HCT116 (cell line): ENCODE measurements at regions not wholly inside any gene's neighbourhood (a gene's known extent, or its start where the extent isn't known, plus 50 kb on each side); places are given as distances from the start of the nearest gene placed in this dataset.

ENCODE experiments used
- ATAC-seq: fragments of 200-7000 bp; cut with Tn5 transposase; 2 replicates; pipeline ENCODE4 v1.9.1; 2020; ENCODE audit warnings: mild to moderate bottlenecking, moderate library complexity
- BruUV-seq: library from RNA; stranded (reverse); fragments of 400-500 nt; replicated peaks from 2 replicates; lab custom pipeline; 2021; lab: Mats Ljungman, UMichigan
- CTCF ChIA-PET: fragments of 300-600 bp; sonication (Branson Sonifier 250); formaldehyde crosslinking; loops from one replicate; lab custom pipeline; 2021; ENCODE audit warnings: antibody characterized with exemption; lab: Charles Lee
- POLR2A ChIA-PET: fragments of 300-600, 350-600 bp; sonication (Branson Sonifier 250); formaldehyde crosslinking; loops from one replicate; lab custom pipeline; 2021; ENCODE audit warnings: antibody characterized with exemption; lab: Charles Lee
- RAD21 ChIA-PET, 2 experiments: fragments of 300-600 bp; sonication (Branson Sonifier 250); formaldehyde crosslinking; loops; one replicate each; lab custom pipeline; 2023; ENCODE audit warnings: low total read pairs in 2 of 2; ENCODE audit not compliant: uncharacterized antibody in 2 of 2, unreplicated experiment in 2 of 2, low non-redundant PET in 1 of 2; lab: Charles Lee
- DNase-seq: peaks from one replicate; pipeline ENCODE4 v3.0.0-alpha.2; 2010; ENCODE audit warnings: low read depth, low spot score
- H2AFZ ChIP-seq: fragments of 200-600 bp; shearing (Covaris generic), sonication (generic); 2 replicates; pipeline ENCODE4 v1.6.1; 2017; ENCODE audit warnings: low read depth, mixed run types, mixed read lengths, antibody characterized with exemption, low read length; ENCODE audit not compliant: poor library complexity, severe bottlenecking
- H3K27ac ChIP-seq: 2 replicates; pipeline ENCODE4 v1.5.1; 2012; ENCODE audit warnings: low read depth, low read length
- H3K27me3 ChIP-seq: fragments of 200-600 bp; sonication (generic); 2 replicates; pipeline ENCODE4 v1.6.1; 2016; ENCODE audit warnings: mixed run types, low read length, mixed read lengths; ENCODE audit not compliant: insufficient read depth
- H3K36me3 ChIP-seq, 2 experiments: fragments of 200-500 bp in 1 of 2; fragments of 200-600 bp in 1 of 2; sonication (Bioruptor generic) in 1 of 2; sonication (generic) in 1 of 2; 2 replicates each; pipeline versions ENCODE4 v1.5.1 to v1.6.1; 2014 to 2016; ENCODE audit warnings: low read length in 2 of 2, inconsistent platforms in 1 of 2, mixed read lengths in 1 of 2, mixed run types in 1 of 2; ENCODE audit not compliant: insufficient read depth in 2 of 2, control insufficient read depth in 1 of 2
- H3K4me1 ChIP-seq, 2 experiments: fragments of 200-600 bp in 1 of 2; sonication (generic) in 1 of 2; 2 replicates each; pipeline versions ENCODE4 v1.5.1 to v1.6.1; 2012 to 2017; ENCODE audit warnings: low read length in 2 of 2, inconsistent platforms in 1 of 2, mild to moderate bottlenecking in 1 of 2, mixed read lengths in 1 of 2, mixed run types in 1 of 2, moderate library complexity in 1 of 2; ENCODE audit not compliant: insufficient read depth in 2 of 2, control insufficient read depth in 1 of 2
- H3K4me2 ChIP-seq: fragments of 200-600 bp; sonication (generic); 2 replicates; pipeline ENCODE4 v1.6.1; 2017; ENCODE audit warnings: mixed run types, low read length, mixed read lengths
- H3K4me3 ChIP-seq, 2 experiments: fragments of 200-600 bp in 1 of 2; sonication (generic) in 1 of 2; replicated peaks in 1 of 2; 2 replicates each; pipeline ENCODE4 v1.5.1; 2011 to 2016; ENCODE audit warnings: low read length in 2 of 2, control low read depth in 1 of 2, low read depth in 1 of 2, mild to moderate bottlenecking in 1 of 2, mixed read lengths in 1 of 2, mixed run types in 1 of 2
- H3K79me2 ChIP-seq: fragments of 200-600 bp; sonication (generic); 2 replicates; pipeline ENCODE4 v1.6.1; 2017; ENCODE audit warnings: mild to moderate bottlenecking, mixed run types, low read length, moderate library complexity, mixed read lengths; ENCODE audit not compliant: insufficient read depth
- H3K9ac ChIP-seq: fragments of 200-600 bp; sonication (generic); 2 replicates; pipeline ENCODE4 v1.6.1; 2016; ENCODE audit warnings: low read length, mixed read lengths
- H3K9me2 ChIP-seq: fragments of 200-600 bp; sonication (generic), shearing (Covaris generic); 2 replicates; pipeline ENCODE4 v1.6.1; 2017; ENCODE audit warnings: mixed run types, mild to moderate bottlenecking, moderate library complexity; ENCODE audit not compliant: insufficient read depth
- H3K9me3 ChIP-seq, 2 experiments: fragments of 200-500 bp in 1 of 2; fragments of 200-600 bp in 1 of 2; sonication (Bioruptor generic) in 1 of 2; sonication (generic) in 1 of 2; 2 replicates each; pipeline ENCODE4 v1.6.1; 2014 to 2017; ENCODE audit warnings: low read length in 2 of 2, mixed read lengths in 2 of 2, inconsistent platforms in 1 of 2, low read depth in 1 of 2, mild to moderate bottlenecking in 1 of 2, mixed run types in 1 of 2, moderate library complexity in 1 of 2; ENCODE audit not compliant: control insufficient read depth in 1 of 2, insufficient read depth in 1 of 2
- H4K20me1 ChIP-seq: fragments of 200-600 bp; sonication (generic), shearing (Covaris generic); 2 replicates; pipeline ENCODE4 v1.6.1; 2017; ENCODE audit warnings: mixed run types, mild to moderate bottlenecking, moderate library complexity; ENCODE audit not compliant: insufficient read depth
- CEBPB ChIP-seq: IDR thresholded peaks from 2 replicates; pipeline ENCODE4 v1.6.1; 2012; ENCODE audit warnings: low read depth
- EZH2 ChIP-seq: fragments of 200-600 bp; sonication (generic); IDR thresholded peaks from 2 replicates; pipeline ENCODE4 v1.6.1; 2017; ENCODE audit warnings: antibody characterized with exemption, mixed run types
- EZH2phosphoT487 ChIP-seq: fragments of 200-600 bp; IDR thresholded peaks from 2 replicates; pipeline ENCODE4 v1.6.1; 2018; ENCODE audit warnings: antibody characterized with exemption, borderline replicate concordance
- FOSL1 ChIP-seq: IDR thresholded peaks from 2 replicates; pipeline ENCODE4 v1.6.1; 2012; ENCODE audit warnings: low read depth
- POLR2A ChIP-seq: IDR thresholded peaks from 2 replicates; pipeline ENCODE4 v1.7.0; 2011; ENCODE audit warnings: borderline replicate concordance; ENCODE audit not compliant: insufficient read depth, insufficient read length; ENCODE audit errors: extremely low read depth
- RAD21 ChIP-seq: IDR thresholded peaks from 2 replicates; pipeline ENCODE4 v1.6.1; 2012; ENCODE audit warnings: low read depth, mild to moderate bottlenecking
- SIN3A ChIP-seq: IDR thresholded peaks from 2 replicates; pipeline ENCODE4 v1.6.1; 2012; ENCODE audit warnings: low read depth
- SP1 ChIP-seq: IDR thresholded peaks from 2 replicates; pipeline ENCODE4 v1.6.1; 2012; ENCODE audit warnings: low read depth
- TCF7L2 ChIP-seq: IDR thresholded peaks from 2 replicates; pipeline ENCODE4 v1.7.0; 2011; ENCODE audit warnings: borderline replicate concordance, inconsistent platforms; ENCODE audit not compliant: insufficient read depth, insufficient read length; ENCODE audit errors: extremely low read depth
- YY1 ChIP-seq: IDR thresholded peaks from 2 replicates; pipeline ENCODE4 v1.6.1; 2011; ENCODE audit warnings: low read length, low read depth, moderate library complexity, mild to moderate bottlenecking; ENCODE audit not compliant: insufficient replicate concordance; ENCODE audit errors: extremely low read depth
- ZFX ChIP-seq: fragments of 450-650 bp; IDR thresholded peaks from 2 replicates; pipeline ENCODE4 v1.6.1; 2017
- ZNF274 ChIP-seq: fragments of 200-500 bp; sonication (Bioruptor generic); IDR thresholded peaks from 2 replicates; pipeline ENCODE4 v1.6.1; 2014; ENCODE audit warnings: mild to moderate bottlenecking, low read depth, low read length, inconsistent platforms
- intact Hi-C: fragments of 100-400 bp; cut with micrococcal nuclease; formaldehyde crosslinking; loops from 2 replicates; pipeline ENCODE4 v1.10.0; 2022
- TF ChIP-seq, protein P1 (sequence below): IDR thresholded peaks from 2 replicates; pipeline ENCODE4 v1.6.1; 2012
- TF ChIP-seq, protein P2 (sequence below): IDR thresholded peaks from 2 replicates; pipeline ENCODE4 v1.6.1; 2011; ENCODE audit warnings: mild to moderate bottlenecking, low read length, moderate library complexity; ENCODE audit not compliant: insufficient replicate concordance; ENCODE audit errors: extremely low read depth
- TF ChIP-seq, protein P3 (sequence below), 3 experiments: fragments of 200-600 bp in 1 of 3; sonication (generic) in 1 of 3; IDR thresholded peaks in 2 of 3; conservative IDR thresholded peaks in 1 of 3; 2 replicates each; pipeline ENCODE4 v1.5.1; 2012 to 2017; ENCODE audit warnings: low read depth in 2 of 3, low read length in 2 of 3, antibody characterized with exemption in 1 of 3, borderline replicate concordance in 1 of 3, control low read depth in 1 of 3, mild to moderate bottlenecking in 1 of 3, mixed read lengths in 1 of 3, mixed run types in 1 of 3, moderate library complexity in 1 of 3; ENCODE audit not compliant: insufficient read depth in 1 of 3

DNA sequence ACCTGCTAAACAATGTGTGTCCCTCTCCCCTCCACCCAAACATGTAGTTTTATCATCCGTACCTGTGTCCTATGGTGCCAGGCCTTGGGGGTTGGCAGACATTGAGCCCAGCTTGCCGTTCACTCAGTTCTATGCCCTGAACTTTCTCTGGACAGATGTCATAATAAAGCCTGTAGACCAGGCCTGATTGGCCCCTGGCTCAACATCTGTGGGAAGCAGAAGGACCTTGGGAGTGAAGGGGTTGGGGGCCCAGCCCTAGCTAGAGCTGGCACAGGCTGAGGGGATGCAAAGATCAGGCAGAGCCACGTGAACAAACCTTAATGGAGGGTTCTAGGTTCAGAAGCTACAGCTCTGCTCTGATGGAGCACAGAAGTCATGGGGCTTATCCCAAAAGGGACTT is 600.6 kb downstream of the BUD13 start:
- no peaks in the 10 kb centered on the region for H3K9me3 ChIP-seq
- H3K4me3 ChIP-seq: no peak overlapping the region
- no peaks in the 10 kb centered on the region for H3K9me2 ChIP-seq
- H3K27ac ChIP-seq: no peak overlapping the region
- H3K27me3 ChIP-seq: peaks cover 7% of the 10 kb centered on the region; the same call in 1 of the 2 replicates
- H3K4me2 ChIP-seq: no peak overlapping the region
- no peak overlapping the region for H2AFZ ChIP-seq
- ChIA-PET POLR2A (no interaction called here), RAD21 (no interaction called here), CTCF (no interaction called here)
- intact Hi-C loops: no loop called here
- DNase-seq (no peak), ATAC-seq (no peak)
- TF ChIP-seq RAD21 (no peak), CEBPB (no peak), YY1 (no peak), EZH2 (no peak)
- TF ChIP-seq, protein P1, sequence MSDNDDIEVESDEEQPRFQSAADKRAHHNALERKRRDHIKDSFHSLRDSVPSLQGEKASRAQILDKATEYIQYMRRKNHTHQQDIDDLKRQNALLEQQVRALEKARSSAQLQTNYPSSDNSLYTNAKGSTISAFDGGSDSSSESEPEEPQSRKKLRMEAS: no peak
- H3K79me2 ChIP-seq: no peaks in the 10 kb centered on the region
- BruUV-seq: no TSS peak
- H3K9ac ChIP-seq: no peak overlapping the region
- no peaks in the 10 kb centered on the region for H3K4me1 ChIP-seq
- H3K36me3 ChIP-seq: no peaks in the 10 kb centered on the region
- no peaks in the 10 kb centered on the region for H4K20me1 ChIP-seq

DNA sequence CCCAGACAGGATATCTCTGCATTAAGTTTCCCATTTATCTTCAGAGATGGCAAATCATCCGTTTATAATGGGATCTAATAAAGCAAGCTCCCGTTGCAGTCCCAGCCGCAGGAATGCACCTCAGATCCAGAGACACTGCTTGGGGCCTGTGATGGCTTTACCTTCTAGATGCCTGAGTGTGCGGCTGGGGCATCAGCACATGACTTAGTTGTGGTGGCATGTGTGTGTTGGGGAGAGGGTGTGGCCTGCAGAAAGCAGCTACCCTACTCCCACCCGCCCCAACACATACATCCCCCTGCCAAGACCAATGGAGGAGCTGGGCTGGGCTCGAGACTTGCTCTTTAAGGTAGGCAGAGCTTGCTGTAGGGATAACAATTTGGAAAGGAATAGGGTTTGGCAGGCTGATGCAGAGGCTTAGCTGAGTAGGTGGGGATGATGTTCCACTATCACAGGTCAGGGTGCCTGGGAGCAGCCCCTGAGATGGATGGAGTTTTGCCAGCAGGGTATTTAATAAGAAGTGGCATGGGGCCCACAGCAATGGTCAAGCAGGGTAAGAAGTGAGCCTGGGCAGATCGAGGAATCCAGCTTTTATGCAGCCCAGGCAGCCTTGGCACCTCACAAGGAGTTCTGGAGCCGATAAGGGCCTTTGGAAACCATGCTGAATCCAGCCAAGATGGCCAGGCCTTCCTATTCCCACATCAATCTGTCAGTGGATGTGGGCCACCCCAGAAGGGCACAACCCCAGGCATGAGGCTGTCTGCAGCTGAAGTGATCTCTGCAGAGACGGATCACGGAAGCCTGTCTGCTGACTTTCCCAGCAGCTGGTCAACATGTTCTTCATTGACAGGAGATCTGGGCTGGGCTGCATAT is 601.3 kb downstream of the BUD13 start:
- no peak overlapping the region for H3K4me2 ChIP-seq
- no peaks in the 10 kb centered on the region for H4K20me1 ChIP-seq
- RAD21 ChIA-PET: interaction anchor here in 1 of 2 experiments (0.6 kb wide), 1 partner anchor 13 kb away, joined by 3 read pairs; no protein-coding TSS in a partner anchor
- no peak overlapping the region for H3K27ac ChIP-seq
- CTCF ChIA-PET: no interaction called here
- POLR2A ChIA-PET: no interaction called here
- H3K27me3 ChIP-seq: peaks cover 7% of the 10 kb centered on the region; the same call in 1 of the 2 replicates
- H3K4me1 ChIP-seq: no peaks in the 10 kb centered on the region
- DNase-seq: no peak
- intact Hi-C loops: loop anchor here (2.0 kb wide), 1 partner anchor 519 kb away; no protein-coding TSS in a partner anchor
- no peak overlapping the region for H2AFZ ChIP-seq
- no peaks in the 10 kb centered on the region for H3K36me3 ChIP-seq
- no peaks in the 10 kb centered on the region for H3K79me2 ChIP-seq
- ATAC-seq: no peak
- no TSS peak for BruUV-seq
- H3K9me3 ChIP-seq: no peaks in the 10 kb centered on the region
- H3K4me3 ChIP-seq: no peak overlapping the region
- H3K9ac ChIP-seq: no peak overlapping the region
- H3K9me2 ChIP-seq: no peaks in the 10 kb centered on the region
- TF ChIP-seq YY1 (no peak), TCF7L2 (no peak), FOSL1 (no peak), EZH2phosphoT487 (no peak), SP1 (no peak), ZFX (no peak), ZNF274 (no peak), SIN3A (no peak), POLR2A (no peak)
- TF ChIP-seq, protein P2, sequence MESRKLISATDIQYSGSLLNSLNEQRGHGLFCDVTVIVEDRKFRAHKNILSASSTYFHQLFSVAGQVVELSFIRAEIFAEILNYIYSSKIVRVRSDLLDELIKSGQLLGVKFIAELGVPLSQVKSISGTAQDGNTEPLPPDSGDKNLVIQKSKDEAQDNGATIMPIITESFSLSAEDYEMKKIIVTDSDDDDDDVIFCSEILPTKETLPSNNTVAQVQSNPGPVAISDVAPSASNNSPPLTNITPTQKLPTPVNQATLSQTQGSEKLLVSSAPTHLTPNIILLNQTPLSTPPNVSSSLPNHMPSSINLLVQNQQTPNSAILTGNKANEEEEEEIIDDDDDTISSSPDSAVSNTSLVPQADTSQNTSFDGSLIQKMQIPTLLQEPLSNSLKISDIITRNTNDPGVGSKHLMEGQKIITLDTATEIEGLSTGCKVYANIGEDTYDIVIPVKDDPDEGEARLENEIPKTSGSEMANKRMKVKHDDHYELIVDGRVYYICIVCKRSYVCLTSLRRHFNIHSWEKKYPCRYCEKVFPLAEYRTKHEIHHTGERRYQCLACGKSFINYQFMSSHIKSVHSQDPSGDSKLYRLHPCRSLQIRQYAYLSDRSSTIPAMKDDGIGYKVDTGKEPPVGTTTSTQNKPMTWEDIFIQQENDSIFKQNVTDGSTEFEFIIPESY: no peak
- TF ChIP-seq, protein P1: no peak
- TF ChIP-seq, protein P3, sequence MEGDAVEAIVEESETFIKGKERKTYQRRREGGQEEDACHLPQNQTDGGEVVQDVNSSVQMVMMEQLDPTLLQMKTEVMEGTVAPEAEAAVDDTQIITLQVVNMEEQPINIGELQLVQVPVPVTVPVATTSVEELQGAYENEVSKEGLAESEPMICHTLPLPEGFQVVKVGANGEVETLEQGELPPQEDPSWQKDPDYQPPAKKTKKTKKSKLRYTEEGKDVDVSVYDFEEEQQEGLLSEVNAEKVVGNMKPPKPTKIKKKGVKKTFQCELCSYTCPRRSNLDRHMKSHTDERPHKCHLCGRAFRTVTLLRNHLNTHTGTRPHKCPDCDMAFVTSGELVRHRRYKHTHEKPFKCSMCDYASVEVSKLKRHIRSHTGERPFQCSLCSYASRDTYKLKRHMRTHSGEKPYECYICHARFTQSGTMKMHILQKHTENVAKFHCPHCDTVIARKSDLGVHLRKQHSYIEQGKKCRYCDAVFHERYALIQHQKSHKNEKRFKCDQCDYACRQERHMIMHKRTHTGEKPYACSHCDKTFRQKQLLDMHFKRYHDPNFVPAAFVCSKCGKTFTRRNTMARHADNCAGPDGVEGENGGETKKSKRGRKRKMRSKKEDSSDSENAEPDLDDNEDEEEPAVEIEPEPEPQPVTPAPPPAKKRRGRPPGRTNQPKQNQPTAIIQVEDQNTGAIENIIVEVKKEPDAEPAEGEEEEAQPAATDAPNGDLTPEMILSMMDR (IDR thresholded peaks at IDR 0.05 in 2 of 3, conservative IDR thresholded peaks at IDR 0.05 in 1 of 3; ENCODE audit: borderline replicate concordance in 1 of 3, insufficient read depth in 1 of 3, low read depth in 2 of 3, low read length in 2 of 3): no peak
